IMR-90 (cell line): ENCODE measurements at regions not wholly inside any gene's neighbourhood (a gene's known extent, or its start where the extent isn't known, plus 50 kb on each side); places are given as distances from the start of the nearest gene placed in this dataset.

Source experiments
- BHLHE40 ChIP-seq: fragments of 150-350 bp; IDR thresholded peaks from 2 replicates; pipeline ENCODE4 v1.6.1; 2016; ENCODE audit warnings: mild to moderate bottlenecking, low read depth, low read length
- RCOR1 ChIP-seq: IDR thresholded peaks from 2 replicates; pipeline ENCODE4 v1.6.1; 2012; ENCODE audit warnings: mild to moderate bottlenecking, low read length, improper control_type of control experiment; ENCODE audit not compliant: insufficient replicate concordance
- SMC3 ChIP-seq: fragments of 150-350 bp; IDR thresholded peaks from 2 replicates; pipeline ENCODE4 v1.6.1; 2016; ENCODE audit warnings: low read depth, mild to moderate bottlenecking, antibody characterized with exemption, low read length, moderate library complexity

DNA sequence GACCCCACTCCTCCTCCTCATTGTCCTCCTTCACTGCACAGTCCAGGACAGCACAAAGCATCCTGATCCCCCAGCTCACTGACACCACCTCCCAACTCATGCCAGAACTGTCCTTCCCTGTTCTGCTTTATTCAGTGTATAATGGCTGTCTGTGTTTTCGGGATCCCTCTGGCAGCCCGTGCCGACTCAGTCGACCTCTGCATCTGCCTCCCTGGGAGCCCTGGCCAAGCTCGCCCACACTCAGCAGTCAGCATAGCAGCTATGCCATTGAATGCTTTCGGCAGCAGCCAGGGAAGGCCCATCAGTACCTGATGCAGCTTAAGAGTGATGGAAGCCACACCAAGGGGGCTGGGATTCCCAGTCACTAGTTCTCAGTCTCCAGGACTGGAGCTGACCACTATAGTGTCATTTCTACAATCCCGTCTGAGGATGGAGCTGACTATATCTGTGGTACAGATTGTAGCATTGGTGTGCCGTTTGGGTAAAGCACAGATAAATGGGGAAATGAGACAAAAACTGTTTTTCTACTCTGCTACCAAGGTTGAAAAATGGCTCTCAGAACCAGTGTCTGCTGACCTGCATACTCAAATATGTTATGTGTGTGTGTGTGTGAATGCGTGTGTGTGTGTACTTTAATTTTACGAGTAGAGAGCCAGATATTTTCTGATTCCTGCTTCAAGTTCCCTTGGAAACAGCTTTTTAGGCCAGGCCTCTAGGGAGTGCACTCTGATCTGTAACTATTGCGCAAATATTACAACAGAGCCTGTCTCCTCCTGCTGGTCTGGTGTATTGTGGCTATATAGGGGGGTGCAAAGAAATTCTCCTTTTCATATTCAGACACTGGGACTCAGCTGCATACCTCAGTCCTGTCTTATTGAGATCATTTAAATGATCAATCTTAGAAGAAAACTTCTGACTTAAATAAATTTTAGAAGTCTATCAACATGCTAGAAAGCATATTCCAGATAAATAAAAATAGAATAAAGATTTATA, 78.8 kb upstream of the TOP3B start (continued):
- TF ChIP-seq BHLHE40 (no peak), SMC3 (peak; percentile 31; the same call in 1 of the 2 replicates), RCOR1 (no peak)
